Fibroblast of lung (primary cell): ENCODE measurements at regions not wholly inside any gene's neighbourhood (a gene's known extent, or its start where the extent isn't known, plus 50 kb on each side); places are given as distances from the start of the nearest gene placed in this dataset.

Experiments
- CTCF ChIP-seq, 2 donors: IDR thresholded peaks in 1 of 2; conservative IDR thresholded peaks in 1 of 2; 1 replicate in 1 of 2; 2 replicates in 1 of 2; pipeline ENCODE4 v1.5.1; 2011 to 2012; ENCODE audit warnings: low read length in 2 of 2, control low read depth in 1 of 2, inconsistent platforms in 1 of 2, low read depth in 1 of 2, mild to moderate bottlenecking in 1 of 2
- EZH2 ChIP-seq: IDR thresholded peaks from 2 replicates; pipeline ENCODE4 v1.5.1; 2012; ENCODE audit warnings: low read length, control low read depth, mild to moderate bottlenecking; ENCODE audit errors: missing control alignments

- no peak for TF ChIP-seq CTCF (conservative IDR thresholded peaks at IDR 0.05 in 1 of 2, IDR thresholded peaks at IDR 0.05 in 1 of 2; ENCODE audit: low read depth in 1 of 2, low read length in 2 of 2)
- no peak for TF ChIP-seq EZH2
These were observed 58.0 kb upstream of the ELN start for GRCh38 chr7:73969991-73970390.
